Sigmoid colon (tissue), 6 donors: ENCODE measurements at regions not wholly inside any gene's neighbourhood (a gene's known extent, or its start where the extent isn't known, plus 50 kb on each side); places are given as distances from the start of the nearest gene placed in this dataset.

Experiments used
- DNase-seq: peaks from one replicate; pipeline ENCODE4 v3.0.0-alpha.2; 2019
- H3K27ac ChIP-seq, 4 donors: fragments of 200-600 bp; sonication (generic); one replicate each; pipeline ENCODE4 v1.5.1; 2016 to 2019; ENCODE audit warnings: mild to moderate bottlenecking in 1 of 4
- H3K27me3 ChIP-seq, 3 donors: fragments of 200-600 bp; sonication (generic); one replicate each; pipeline ENCODE4 v1.5.1; 2019; ENCODE audit warnings: mild to moderate bottlenecking in 1 of 3
- H3K36me3 ChIP-seq, 4 donors: fragments of 200-600 bp; sonication (generic); one replicate each; pipeline ENCODE4 v1.5.1; 2016 to 2019
- H3K4me1 ChIP-seq, 4 donors: fragments of 200-600 bp; sonication (generic); one replicate each; pipeline ENCODE4 v1.5.1; 2017 to 2019
- H3K4me3 ChIP-seq, 4 donors: fragments of 200-600 bp; sonication (generic); one replicate each; pipeline ENCODE4 v1.5.1; 2017 to 2019; ENCODE audit warnings: mild to moderate bottlenecking in 2 of 4, moderate library complexity in 1 of 4
- H3K9me3 ChIP-seq, 4 donors: fragments of 200-600 bp in 3 of 4; sonication (generic) in 3 of 4; one replicate each; pipeline versions ENCODE4 v1.5.1 to v1.6.1; 2013 to 2019
- CTCF ChIP-seq, 4 experiments: fragments of 450-650 bp in 3 of 4; fragments of 200-600 bp in 1 of 4; IDR thresholded peaks; one replicate each; pipeline ENCODE4 v1.5.1; 2016 to 2019; ENCODE audit warnings: antibody characterized with exemption in 4 of 4, mild to moderate bottlenecking in 3 of 4, moderate library complexity in 2 of 4
- EP300 ChIP-seq, 4 donors: sonication (generic); formaldehyde crosslinking; IDR thresholded peaks; one replicate each; pipeline ENCODE4 v1.6.1; 2017; ENCODE audit warnings: antibody characterized with exemption in 4 of 4
- POLR2A ChIP-seq, 2 donors: fragments of 450-650 bp; IDR thresholded peaks; one replicate each; pipeline ENCODE4 v1.6.1; 2016; ENCODE audit warnings: antibody characterized with exemption in 2 of 2, mild to moderate bottlenecking in 2 of 2, moderate library complexity in 2 of 2
- POLR2AphosphoS5 ChIP-seq, 4 donors: sonication (generic); formaldehyde crosslinking; IDR thresholded peaks; one replicate each; pipeline ENCODE4 v1.6.1; 2017; ENCODE audit warnings: antibody characterized with exemption in 4 of 4
- WGBS, 2 donors: extraction: QIAGEN DNeasy Blood & Tissue Kit; methylation state at CpG; one replicate each; pipeline ENCODE4 v1.1.7; 2013; 5-methylcytosine and 5-hydroxymethylcytosine counted together
- intact Hi-C: fragments of 100-400 bp; cut with DNase I; formaldehyde crosslinking; loops from one replicate; pipeline ENCODE4 v1.15.1; 2023
- donor health status: healthy with polysubstance abuse.
- donor health status: healthy.

GRCh38 chr13:50326811-50327210 is 311.6 kb downstream of the KCNRG start:
- no peak overlapping the region for H3K4me3 ChIP-seq
- peaks cover 0 to 12% (median 8%) of the 10 kb centered on the region in 4 donors for H3K4me1 ChIP-seq
- H3K36me3 ChIP-seq: no peaks in the 10 kb centered on the region
- no peaks in the 10 kb centered on the region for H3K27me3 ChIP-seq
- no peaks in the 10 kb centered on the region for H3K9me3 ChIP-seq
- intact Hi-C loops: no loop called here
- TF ChIP-seq POLR2A (IDR thresholded peaks at IDR 0.05) (no peak), EP300 (IDR thresholded peaks at IDR 0.05) (no peak), CTCF (IDR thresholded peaks at IDR 0.05) (no peak), POLR2AphosphoS5 (IDR thresholded peaks at IDR 0.05) (no peak)
- WGBS, 2 donors: 19 to 52% methylated on average over 5 of the region's 5 CpGs
- no peak for DNase-seq
- no peak overlapping the region for H3K27ac ChIP-seq

GRCh38 chr13:50334115-50334778 is 319.0 kb downstream of the KCNRG start:
- intact Hi-C loops: no loop called here
- no peak for DNase-seq
- Histone ChIP-seq H3K36me3 (no peaks in the 10 kb centered on the region), H3K27ac (no peak overlapping the region), H3K4me3 (no peak overlapping the region), H3K27me3 (no peaks in the 10 kb centered on the region), H3K4me1 (no peaks in the 10 kb centered on the region), H3K9me3 (no peaks in the 10 kb centered on the region)
- TF ChIP-seq CTCF (IDR thresholded peaks at IDR 0.05): no peak
- TF ChIP-seq POLR2AphosphoS5 (IDR thresholded peaks at IDR 0.05): no peak
- no peak for TF ChIP-seq EP300 (IDR thresholded peaks at IDR 0.05)
- no peak for TF ChIP-seq POLR2A (IDR thresholded peaks at IDR 0.05)
- 91 to 94% methylated on average over 9 of the region's 9 CpGs for WGBS, 2 donors

GRCh38 chr13:50334944-50335343 is 319.7 kb downstream of the KCNRG start:
- Histone ChIP-seq H3K36me3 (no peaks in the 10 kb centered on the region), H3K4me3 (no peak overlapping the region), H3K9me3 (no peaks in the 10 kb centered on the region), H3K4me1 (no peaks in the 10 kb centered on the region), H3K27ac (no peak overlapping the region), H3K27me3 (no peaks in the 10 kb centered on the region)
- TF ChIP-seq EP300 (IDR thresholded peaks at IDR 0.05): no peak
- no peak for TF ChIP-seq POLR2A (IDR thresholded peaks at IDR 0.05)
- TF ChIP-seq CTCF (IDR thresholded peaks at IDR 0.05): no peak
- TF ChIP-seq POLR2AphosphoS5 (IDR thresholded peaks at IDR 0.05): no peak
- intact Hi-C loops: no loop called here
- no peak for DNase-seq
- 87 to 89% methylated on average over 5 of the region's 5 CpGs for WGBS, 2 donors

- intact Hi-C loops: no loop called here
- Histone ChIP-seq H3K4me1 (no peaks in the 10 kb centered on the region), H3K27ac (no peak overlapping the region), H3K9me3 (no peaks in the 10 kb centered on the region), H3K36me3 (no peaks in the 10 kb centered on the region), H3K27me3 (no peaks in the 10 kb centered on the region), H3K4me3 (no peak overlapping the region)
- no peak for DNase-seq
- WGBS, 2 donors: 61 to 93% methylated on average over 1 of the region's 1 CpG
- no peak for TF ChIP-seq POLR2AphosphoS5 (IDR thresholded peaks at IDR 0.05)
- TF ChIP-seq POLR2A (IDR thresholded peaks at IDR 0.05): no peak
- TF ChIP-seq EP300 (IDR thresholded peaks at IDR 0.05): no peak
- no peak for TF ChIP-seq CTCF (IDR thresholded peaks at IDR 0.05)
These were observed 324.0 kb downstream of the KCNRG start for GRCh38 chr13:50339271-50339670.

- Histone ChIP-seq H3K27me3 (no peaks in the 10 kb centered on the region), H3K27ac (no peak overlapping the region)
These were observed 324.9 kb downstream of the KCNRG start for GRCh38 chr13:50340146-50340545.

More at GRCh38 chr13:50340146-50340545, 324.9 kb downstream of the KCNRG start:
- Histone ChIP-seq H3K9me3 (no peaks in the 10 kb centered on the region), H3K4me1 (no peaks in the 10 kb centered on the region), H3K36me3 (no peaks in the 10 kb centered on the region), H3K4me3 (no peak overlapping the region)
- no peak for DNase-seq
- 80 to 93% methylated on average over 4 of the region's 4 CpGs for WGBS, 2 donors
- intact Hi-C loops: no loop called here
- TF ChIP-seq EP300 (IDR thresholded peaks at IDR 0.05) (no peak), CTCF (IDR thresholded peaks at IDR 0.05) (no peak), POLR2AphosphoS5 (IDR thresholded peaks at IDR 0.05) (no peak), POLR2A (IDR thresholded peaks at IDR 0.05) (no peak)
